ENCODE measurements at regions not wholly inside any gene's neighbourhood (a gene's known extent, or its start where the extent isn't known, plus 50 kb on each side); places are given as distances from the start of the nearest gene placed in this dataset.

GRCh38 chr10:58140054-58140453 is 127.6 kb downstream of the IPMK start:
- Histone ChIP-seq H2AFZ (ENCODE audit: control insufficient read depth, low read depth, low read length) (no peak overlapping the region), H3K4me1 (ENCODE audit: control insufficient read depth, insufficient read depth, low read length) (no peaks in the 10 kb centered on the region), H3K27ac (ENCODE audit: control insufficient read depth, insufficient read depth) (no peak overlapping the region), H3K79me2 (ENCODE audit: control insufficient read depth, insufficient read depth, low read length) (no peaks in the 10 kb centered on the region), H3K27me3 (replicated peaks in 1 of 2; ENCODE audit: control insufficient read depth in 2 of 2, insufficient read depth in 2 of 2, low read length in 1 of 2) (no peaks in the 10 kb centered on the region; a peak in 1 of 4 replicates), H3K4me3 (no peak overlapping the region), H4K20me1 (ENCODE audit: control insufficient read depth, insufficient read depth) (no peaks in the 10 kb centered on the region), H3K9me3 (replicated peaks; ENCODE audit: control insufficient read depth, insufficient read depth, low read length) (no peaks in the 10 kb centered on the region), H3K36me3 (ENCODE audit: control insufficient read depth in 2 of 2, insufficient read depth in 2 of 2, low read length in 1 of 2) (no peaks in the 10 kb centered on the region), H3K4me2 (ENCODE audit: control insufficient read depth, insufficient read depth) (no peak overlapping the region), H3K9ac (ENCODE audit: control insufficient read depth, insufficient read depth, low read length) (no peak overlapping the region)
- TF ChIP-seq ZNF687 (IDR thresholded peaks at IDR 0.05) (no peak), TARDBP (IDR thresholded peaks at IDR 0.05; ENCODE audit: borderline replicate concordance) (no peak), SRF (IDR thresholded peaks at IDR 0.05; ENCODE audit: low read depth in 2 of 2, low read length in 2 of 2) (no peak), HDAC2 (IDR thresholded peaks at IDR 0.05) (no peak), ZZZ3 (IDR thresholded peaks at IDR 0.05; ENCODE audit: control insufficient read depth, insufficient read length, low read depth) (no peak), GATAD2B (conservative IDR thresholded peaks at IDR 0.05; ENCODE audit: low read depth) (no peak), HDGF (IDR thresholded peaks at IDR 0.05) (no peak), ZNF217 (IDR thresholded peaks at IDR 0.05) (no peak), WRNIP1 (IDR thresholded peaks at IDR 0.05; ENCODE audit: borderline replicate concordance, low read depth, low read length) (no peak), NKRF (conservative IDR thresholded peaks at IDR 0.05) (no peak), MEF2B (IDR thresholded peaks at IDR 0.05; ENCODE audit: partially characterized antibody, poor library complexity, severe bottlenecking) (no peak), POLR2AphosphoS2 (IDR thresholded peaks at IDR 0.05; ENCODE audit: low read depth, low read length) (no peak), SMAD5 (IDR thresholded peaks at IDR 0.05; ENCODE audit: low read depth) (no peak), RUNX3 (IDR thresholded peaks at IDR 0.05; ENCODE audit: low read length) (no peak), YY1 (IDR thresholded peaks at IDR 0.05; ENCODE audit: low read depth, low read length) (no peak), LARP7 (IDR thresholded peaks at IDR 0.05) (no peak), RBBP5 (conservative IDR thresholded peaks at IDR 0.05) (no peak), NFYB (IDR thresholded peaks at IDR 0.05; ENCODE audit: insufficient read depth, low read depth, low read length) (no peak)
- DNase-seq (ENCODE audit: low read depth, low spot score), result no peak
- POLR2A ChIA-PET, result no interaction called here
- in situ Hi-C loops (cut with MboI) (loop anchor here (25.0 kb wide), 1 partner anchor 553 kb away; no protein-coding TSS in a partner anchor), intact Hi-C loops (cut with micrococcal nuclease; ENCODE audit: unreplicated experiment) (no loop called here)
- WGBS (ENCODE audit: insufficient coverage, insufficient replicate concordance, low lambda C conversion rate, missing lambda C conversion rate), result 50% methylated on average over 2 of the region's 2 CpGs
- FAIRE-seq, result no peak
- RAD21 ChIA-PET (ENCODE audit: unreplicated experiment), result no interaction called here
- no TSS peak for BruUV-seq (replicated peaks)
- SMC1A ChIA-PET (ENCODE audit: uncharacterized antibody, unreplicated experiment), result no interaction called here
- ATAC-seq, result no peak
- CTCF ChIA-PET, result no interaction called here

All from GM12878 (cell line).